HG03439 (cell line): ENCODE measurements at regions not wholly inside any gene's neighbourhood (a gene's known extent, or its start where the extent isn't known, plus 50 kb on each side); places are given as distances from the start of the nearest gene placed in this dataset.
"Not testable (repeated sequence)": the region's sequence is repeated elsewhere in the genome, so short reads cannot be mapped to it uniquely, and the experiment has no call there.

Experiments used
- ATAC-seq: cut with Tn5 transposase; IDR thresholded peaks from one replicate; pipeline ENCODE4 v1.9.1; 2021; ENCODE audit warnings: mild to moderate bottlenecking, moderate library complexity; ENCODE audit not compliant: unreplicated experiment

DNA sequence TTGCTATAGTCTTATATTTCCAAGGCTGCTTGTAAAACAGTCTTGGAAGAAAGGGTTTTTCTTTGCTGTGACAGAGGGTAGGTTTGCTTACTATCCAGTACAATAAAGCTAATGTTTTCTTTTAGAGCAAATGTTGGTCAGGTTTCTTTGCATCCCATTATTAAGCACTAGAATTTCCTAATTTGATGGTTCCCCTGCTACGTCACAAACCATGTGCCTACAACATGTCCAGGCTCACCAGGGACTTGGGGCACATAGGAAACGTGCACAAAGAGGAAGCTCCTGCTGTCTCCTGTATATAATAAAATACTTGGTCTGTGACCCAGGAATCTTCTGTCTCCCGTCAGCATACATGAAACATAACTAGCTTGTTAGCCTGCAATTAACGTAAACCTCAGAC lies 486.3 kb upstream of the LRFN5 start:
- ATAC-seq, result no peak

DNA sequence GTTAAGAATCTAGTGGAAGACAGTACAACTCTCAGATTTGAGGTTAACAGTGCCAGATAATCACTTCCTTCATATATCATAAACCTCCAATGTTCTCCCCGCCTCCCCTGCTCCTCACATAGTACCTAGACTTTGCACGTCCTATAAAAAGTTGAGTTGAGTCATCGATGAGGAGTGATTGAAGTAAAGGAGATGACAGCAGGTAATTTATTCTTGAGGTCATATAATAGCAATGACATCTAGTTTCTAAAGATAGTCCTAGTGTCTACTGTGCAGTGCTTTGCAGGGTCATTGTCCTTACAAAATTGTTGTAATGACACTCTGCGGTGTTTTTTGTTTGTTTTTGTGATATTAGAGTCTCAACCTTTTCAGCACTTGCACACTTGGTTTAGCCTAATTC lies 510.5 kb upstream of the LRFN5 start:
- no peak for ATAC-seq

- ATAC-seq, result no peak
Measured at GRCh38 chr14:41087056-41087455, 519.6 kb upstream of the LRFN5 start.

GRCh38 chr14:41073544-41073943 lies 533.1 kb upstream of the LRFN5 start:
- ATAC-seq, result no peak

GRCh38 chr14:41072776-41073175 lies 533.9 kb upstream of the LRFN5 start:
- ATAC-seq, result no peak

DNA sequence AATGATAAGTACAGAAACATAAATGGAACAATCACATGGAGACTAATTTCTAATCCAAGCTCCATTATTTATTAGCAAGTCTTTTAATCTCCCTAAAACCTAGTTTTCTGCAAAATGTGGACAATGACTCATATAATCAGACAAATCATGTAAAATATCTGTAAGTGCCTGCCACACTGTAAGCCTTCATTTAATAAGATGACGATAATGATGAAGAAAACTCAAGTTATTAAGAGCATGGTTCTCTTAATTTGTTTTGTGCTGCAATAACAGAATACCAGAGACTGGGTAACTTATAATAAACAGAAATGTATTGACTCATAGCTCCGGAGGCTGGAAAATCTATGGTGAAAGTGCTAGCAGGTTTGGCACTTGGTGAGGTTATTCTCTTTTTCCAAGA lies 535.3 kb upstream of the LRFN5 start:
- ATAC-seq, result no peak

DNA sequence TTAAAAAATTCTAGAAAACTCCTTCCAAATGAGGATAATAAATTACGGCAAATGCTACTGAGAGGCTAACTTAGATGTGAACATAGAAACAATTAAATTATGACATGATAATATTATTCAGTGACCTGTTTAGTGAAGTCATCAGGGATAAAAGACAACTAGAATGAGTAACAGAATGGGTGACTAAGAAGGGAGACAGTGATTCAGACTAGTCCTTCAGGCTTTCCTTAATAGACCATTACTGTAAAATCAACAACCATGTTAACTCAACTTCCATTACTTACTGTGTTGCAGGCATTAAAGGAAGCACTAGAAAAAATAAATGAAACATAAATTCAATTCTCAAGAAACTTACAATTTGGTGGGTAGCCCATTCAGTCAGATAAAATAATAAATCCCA lies 543.9 kb upstream of the LRFN5 start:
- ATAC-seq, result no peak

DNA sequence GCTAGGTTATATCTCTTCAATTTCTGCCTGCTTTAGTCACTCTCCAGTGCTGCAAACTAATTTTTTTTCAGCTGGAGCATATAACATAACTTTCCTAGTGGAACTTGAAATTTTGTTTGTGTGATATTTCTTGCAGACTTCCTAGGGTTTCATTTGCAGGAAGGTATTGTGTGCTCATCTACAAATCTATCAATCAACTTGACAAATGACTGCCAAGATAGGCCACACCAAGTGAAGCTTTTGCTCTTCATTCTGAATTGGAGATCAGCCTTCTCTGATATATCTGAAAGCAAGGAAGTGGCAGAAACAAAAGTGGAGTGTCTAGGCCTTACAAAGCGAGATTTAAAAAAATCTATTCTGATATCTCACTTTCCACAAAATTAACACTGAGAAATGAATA lies 551.1 kb upstream of the LRFN5 start:
- no peak for ATAC-seq

DNA sequence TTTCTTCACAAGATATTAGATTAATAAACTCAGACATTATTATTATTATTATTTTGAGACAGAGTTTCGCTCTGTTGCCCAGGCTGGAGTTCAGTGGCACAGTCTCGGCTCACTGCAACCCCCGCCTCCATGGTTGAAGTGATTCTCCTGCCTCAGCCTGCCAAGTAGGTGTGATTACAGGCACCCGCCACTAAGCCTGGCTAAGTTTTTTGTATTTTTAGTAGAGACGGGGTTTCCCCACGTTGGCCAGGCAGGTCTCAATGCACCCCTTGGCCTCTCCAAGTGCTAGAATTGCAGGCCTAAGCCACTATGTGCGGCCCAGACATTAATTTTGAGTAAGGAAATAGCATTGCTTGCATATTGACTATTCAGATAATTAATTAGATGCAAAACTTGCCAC lies 554.9 kb upstream of the LRFN5 start:
- no peak for ATAC-seq

DNA sequence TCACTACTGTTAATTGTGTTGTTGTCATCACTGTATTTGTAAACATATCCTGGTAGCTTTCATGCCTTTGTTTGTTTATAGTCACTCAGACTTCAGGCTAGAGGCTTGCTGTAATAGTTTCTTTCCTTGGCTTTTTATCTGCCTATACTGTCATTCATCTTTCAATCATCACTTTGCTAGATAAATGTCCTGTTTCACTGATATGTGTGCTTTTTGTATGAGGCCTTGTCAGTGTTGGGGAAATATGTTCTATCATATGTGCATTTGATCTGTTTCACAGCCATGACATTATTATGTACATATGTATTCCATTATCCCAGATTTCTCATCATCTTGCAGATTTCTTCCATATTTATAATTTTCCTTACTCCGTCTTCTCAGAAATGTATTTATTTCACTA lies 558.9 kb upstream of the LRFN5 start:
- no peak for ATAC-seq

DNA sequence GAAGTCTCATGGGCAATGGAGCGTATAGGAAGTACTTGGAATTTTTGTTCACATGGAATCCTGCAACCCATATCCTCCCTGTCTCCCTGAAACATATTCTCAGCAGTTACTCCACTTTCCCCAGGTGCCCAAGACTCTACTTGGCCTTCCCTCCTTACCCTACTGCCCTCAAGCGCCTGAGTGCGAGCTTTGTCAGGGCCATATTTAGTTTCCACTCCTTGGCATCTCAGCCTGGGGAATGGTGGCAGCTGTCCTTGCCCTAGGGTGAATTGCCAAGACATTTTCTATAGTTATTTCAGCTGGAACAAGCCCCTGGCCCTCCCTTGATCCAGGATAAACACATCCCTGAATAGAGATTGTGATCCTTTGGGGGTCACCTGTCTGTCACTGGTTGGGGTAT lies 569.3 kb upstream of the LRFN5 start:
- ATAC-seq, result no peak

GRCh38 chr14:41034969-41035368 lies 571.7 kb upstream of the LRFN5 start:
- ATAC-seq, result no peak

DNA sequence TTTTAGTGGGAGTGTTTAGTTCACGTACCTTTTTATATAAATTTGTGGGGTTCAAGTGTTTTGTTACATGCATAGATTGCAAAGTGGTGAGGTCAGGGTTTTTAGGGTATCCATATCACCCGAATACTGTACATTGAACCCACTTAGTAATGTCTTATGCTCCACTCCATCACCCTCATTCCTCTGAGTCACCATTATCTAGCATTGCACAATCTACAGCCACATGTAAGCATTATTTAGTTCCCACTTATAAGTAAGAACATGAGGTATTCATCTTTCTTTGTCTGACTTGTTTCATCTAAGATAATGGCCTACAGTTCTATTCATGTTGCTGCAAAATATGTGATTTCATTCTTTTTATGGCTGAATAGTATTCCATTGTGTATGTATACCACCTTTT lies 583.7 kb upstream of the LRFN5 start:
- ATAC-seq, result no peak

GRCh38 chr14:41016213-41016612 lies 590.5 kb upstream of the LRFN5 start:
- no peak for ATAC-seq

GRCh38 chr14:41000350-41000749 lies 606.3 kb upstream of the LRFN5 start:
- ATAC-seq, result no peak

GRCh38 chr14:40989260-40989659 lies 617.4 kb upstream of the LRFN5 start:
- no peak for ATAC-seq

- ATAC-seq, result no peak
Measured at GRCh38 chr14:40987481-40987880, 619.2 kb upstream of the LRFN5 start.

GRCh38 chr14:40986655-40987054 lies 620.0 kb upstream of the LRFN5 start:
- no peak for ATAC-seq

DNA sequence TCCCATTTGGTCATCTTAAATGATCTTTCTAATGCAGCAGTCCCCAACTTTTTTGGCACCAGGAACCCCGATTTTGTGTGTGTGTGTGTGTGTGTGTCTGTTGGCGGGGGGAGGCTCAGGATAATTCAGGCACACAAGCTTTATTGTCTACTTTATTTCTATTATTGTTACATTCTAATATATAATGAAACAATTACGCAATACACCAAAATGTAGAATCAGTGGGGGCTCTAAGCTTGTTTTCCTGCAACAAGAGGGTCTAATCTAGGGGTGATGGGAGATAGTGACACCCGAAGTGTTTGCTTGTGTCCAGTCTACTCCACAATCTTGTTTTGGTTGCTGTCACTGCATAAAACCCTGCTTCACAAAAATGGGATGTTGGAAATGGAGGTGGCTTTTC lies 621.1 kb upstream of the LRFN5 start:
- ATAC-seq, result no peak

- no peak for ATAC-seq
Measured at GRCh38 chr14:40983604-40984003, 623.1 kb upstream of the LRFN5 start.

DNA sequence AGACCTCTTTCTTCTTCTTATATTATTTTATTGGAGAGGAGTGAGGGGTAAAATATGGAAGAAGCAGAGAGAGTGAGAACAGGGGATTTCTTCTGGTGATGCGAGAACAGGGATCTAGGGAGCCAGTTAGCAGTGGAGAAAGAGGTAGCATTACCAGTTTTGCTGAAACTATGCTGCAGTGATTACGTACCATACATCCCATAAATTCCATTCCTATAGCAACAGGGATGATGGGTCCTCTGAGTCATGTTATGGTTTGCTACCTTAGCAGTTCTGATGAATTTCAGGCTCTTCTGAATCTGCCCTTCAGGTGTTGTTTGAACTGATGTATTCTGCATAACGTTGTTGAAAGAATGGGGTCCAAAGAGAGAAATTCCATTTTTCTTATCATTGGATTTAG lies 625.4 kb upstream of the LRFN5 start:
- ATAC-seq, result no peak

GRCh38 chr14:40960257-40960656 lies 646.4 kb upstream of the LRFN5 start:
- ATAC-seq, result not testable (repeated sequence)

GRCh38 chr14:40955131-40955505 lies 651.6 kb upstream of the LRFN5 start:
- no peak for ATAC-seq
